ENCODE measurements at regions not wholly inside any gene's neighbourhood (a gene's known extent, or its start where the extent isn't known, plus 50 kb on each side); places are given as distances from the start of the nearest gene placed in this dataset.

DNA sequence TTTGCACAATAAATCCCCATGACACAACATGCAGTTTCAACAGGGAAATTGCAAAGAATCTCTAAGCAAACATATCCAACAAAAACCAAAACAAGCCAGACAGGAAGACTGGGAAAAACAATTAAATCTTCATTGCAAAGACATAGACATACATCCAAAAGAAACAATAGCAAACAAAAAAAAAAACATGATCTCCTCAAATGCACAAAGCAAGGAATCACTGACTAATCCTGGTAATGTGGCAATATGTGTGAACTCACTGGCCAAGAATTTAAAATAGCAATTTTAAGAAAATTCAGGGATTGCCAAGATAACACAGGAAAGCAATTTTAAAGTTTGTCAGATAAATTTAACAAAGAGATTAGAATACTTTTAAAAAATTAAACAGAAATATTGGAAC, 520.1 kb upstream of the SMC2 start:
- TF ChIP-seq, protein P1, sequence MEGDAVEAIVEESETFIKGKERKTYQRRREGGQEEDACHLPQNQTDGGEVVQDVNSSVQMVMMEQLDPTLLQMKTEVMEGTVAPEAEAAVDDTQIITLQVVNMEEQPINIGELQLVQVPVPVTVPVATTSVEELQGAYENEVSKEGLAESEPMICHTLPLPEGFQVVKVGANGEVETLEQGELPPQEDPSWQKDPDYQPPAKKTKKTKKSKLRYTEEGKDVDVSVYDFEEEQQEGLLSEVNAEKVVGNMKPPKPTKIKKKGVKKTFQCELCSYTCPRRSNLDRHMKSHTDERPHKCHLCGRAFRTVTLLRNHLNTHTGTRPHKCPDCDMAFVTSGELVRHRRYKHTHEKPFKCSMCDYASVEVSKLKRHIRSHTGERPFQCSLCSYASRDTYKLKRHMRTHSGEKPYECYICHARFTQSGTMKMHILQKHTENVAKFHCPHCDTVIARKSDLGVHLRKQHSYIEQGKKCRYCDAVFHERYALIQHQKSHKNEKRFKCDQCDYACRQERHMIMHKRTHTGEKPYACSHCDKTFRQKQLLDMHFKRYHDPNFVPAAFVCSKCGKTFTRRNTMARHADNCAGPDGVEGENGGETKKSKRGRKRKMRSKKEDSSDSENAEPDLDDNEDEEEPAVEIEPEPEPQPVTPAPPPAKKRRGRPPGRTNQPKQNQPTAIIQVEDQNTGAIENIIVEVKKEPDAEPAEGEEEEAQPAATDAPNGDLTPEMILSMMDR (IDR thresholded peaks at IDR 0.05; ENCODE audit: low read depth, low read length): no peak
- no peak for TF ChIP-seq EZH2phosphoT487 (IDR thresholded peaks at IDR 0.05; ENCODE audit: low read depth)

All from OCI-LY3 (cell line).